CD8-positive, alpha-beta memory T cell (primary cell): ENCODE measurements at regions not wholly inside any gene's neighbourhood (a gene's known extent, or its start where the extent isn't known, plus 50 kb on each side); places are given as distances from the start of the nearest gene placed in this dataset.
"Not testable (repeated sequence)": the region's sequence is repeated elsewhere in the genome, so short reads cannot be mapped to it uniquely, and the experiment has no call there.

ENCODE experiments used
- CTCF ChIA-PET: fragments of 350-600 bp; sonication (Branson Sonifier 250); formaldehyde crosslinking; loops from one replicate; lab custom pipeline; 2021; ENCODE audit warnings: antibody characterized with exemption; lab: Charles Lee
- POLR2A ChIA-PET: fragments of 350-600 bp; sonication (Branson Sonifier 250); formaldehyde crosslinking; loops from one replicate; lab custom pipeline; 2021; ENCODE audit warnings: antibody characterized with exemption; lab: Charles Lee
- DNase-seq, 5 donors: peaks; one replicate each; pipeline versions ENCODE4 v3.0.0 to v3.0.0-alpha.2; 2020 to 2022; ENCODE audit warnings: mixed read lengths in 1 of 5
- H3K27ac ChIP-seq: one replicate; pipeline ENCODE4 v1.7.0; 2013; ENCODE audit warnings: low read depth, mild to moderate bottlenecking, low read length, moderate library complexity
- H3K27me3 ChIP-seq: 2 replicates; pipeline ENCODE4 v1.7.0; 2013; ENCODE audit warnings: low read length, mild to moderate bottlenecking; ENCODE audit not compliant: insufficient read depth, poor library complexity, severe bottlenecking
- H3K36me3 ChIP-seq: 2 replicates; pipeline ENCODE4 v1.7.0; 2013; ENCODE audit warnings: mild to moderate bottlenecking, low read length, moderate library complexity; ENCODE audit not compliant: insufficient read depth
- H3K4me1 ChIP-seq: 2 replicates; pipeline ENCODE4 v1.7.0; 2013; ENCODE audit warnings: mild to moderate bottlenecking, low read length, moderate library complexity; ENCODE audit not compliant: insufficient read depth
- H3K4me3 ChIP-seq: 2 replicates; pipeline ENCODE4 v1.7.0; 2013; ENCODE audit warnings: mild to moderate bottlenecking, low read length
- H3K9me3 ChIP-seq: 2 replicates; pipeline ENCODE4 v1.7.0; 2013; ENCODE audit warnings: mild to moderate bottlenecking, low read length
- H3K27ac Mint-ChIP-seq, 8 donors: one replicate each; pipeline ENCODE4 v1.8.0; 2020 to 2021; ENCODE audit warnings: mixed read lengths in 8 of 8, mild to moderate bottlenecking in 6 of 8, inconsistent platforms in 3 of 8, moderate library complexity in 3 of 8
- H3K27me3 Mint-ChIP-seq, 2 donors: one replicate each; pipeline ENCODE4 v1.8.0; 2020 to 2021; ENCODE audit warnings: mixed read lengths in 2 of 2, mild to moderate bottlenecking in 1 of 2, moderate library complexity in 1 of 2
- H3K36me3 Mint-ChIP-seq, 3 donors: one replicate each; pipeline ENCODE4 v1.8.0; 2020 to 2021; ENCODE audit warnings: mixed read lengths in 3 of 3, inconsistent platforms in 1 of 3, mild to moderate bottlenecking in 1 of 3
- H3K4me1 Mint-ChIP-seq, 3 donors: one replicate each; pipeline ENCODE4 v1.8.0; 2020 to 2021; ENCODE audit warnings: mixed read lengths in 3 of 3, inconsistent platforms in 1 of 3, mild to moderate bottlenecking in 1 of 3
- H3K4me3 Mint-ChIP-seq, 7 donors: one replicate each; pipeline ENCODE4 v1.8.0; 2020 to 2021; ENCODE audit warnings: mixed read lengths in 7 of 7, mild to moderate bottlenecking in 6 of 7, moderate library complexity in 4 of 7, inconsistent platforms in 2 of 7
- H3K9me3 Mint-ChIP-seq, 5 donors: one replicate each; pipeline ENCODE4 v1.8.0; 2020 to 2022; ENCODE audit warnings: mixed read lengths in 5 of 5, mild to moderate bottlenecking in 3 of 5, moderate library complexity in 2 of 5, inconsistent platforms in 1 of 5

- Mint-ChIP-seq H3K9me3 (peaks cover 1 to 18% (median 8%) of the 10 kb centered on the region in 5 donors), H3K4me3 (no peak overlapping the region), H3K36me3 (peaks cover 0 to 3% (median 0%) of the 10 kb centered on the region in 3 donors), H3K27ac (no peak overlapping the region), H3K4me1 (no peaks in the 10 kb centered on the region), H3K27me3 (no peaks in the 10 kb centered on the region)
- Histone ChIP-seq H3K36me3 (no peaks in the 10 kb centered on the region), H3K4me1 (no peaks in the 10 kb centered on the region), H3K27me3 (no peaks in the 10 kb centered on the region), H3K27ac (no peak overlapping the region), H3K4me3 (no peak overlapping the region), H3K9me3 (no peaks in the 10 kb centered on the region)
- no peak for DNase-seq
- CTCF ChIA-PET, result no interaction called here
- POLR2A ChIA-PET, result no interaction called here
Measured at GRCh38 chr13:88257706-88258105, 586.5 kb downstream of the SLITRK5 start.

GRCh38 chr13:88263808-88264207 is 592.6 kb downstream of the SLITRK5 start:
- Mint-ChIP-seq H3K27ac (no peak overlapping the region), H3K4me3 (no peak overlapping the region), H3K4me1 (no peaks in the 10 kb centered on the region), H3K27me3 (no peaks in the 10 kb centered on the region), H3K36me3 (no peaks in the 10 kb centered on the region), H3K9me3 (peaks cover 3 to 47% (median 5%) of the 10 kb centered on the region in 5 donors)
- no peaks in the 10 kb centered on the region for H3K4me1 ChIP-seq
- POLR2A ChIA-PET, result no interaction called here
- no peak overlapping the region for H3K27ac ChIP-seq
- H3K27me3 ChIP-seq, result no peaks in the 10 kb centered on the region
- no peaks in the 10 kb centered on the region for H3K36me3 ChIP-seq
- no peaks in the 10 kb centered on the region for H3K9me3 ChIP-seq
- CTCF ChIA-PET, result no interaction called here
- no peak for DNase-seq
- H3K4me3 ChIP-seq, result no peak overlapping the region

- ChIA-PET POLR2A (no interaction called here), CTCF (no interaction called here)
- Histone ChIP-seq H3K27me3 (no peaks in the 10 kb centered on the region), H3K4me1 (no peaks in the 10 kb centered on the region), H3K36me3 (no peaks in the 10 kb centered on the region), H3K27ac (no peak overlapping the region), H3K4me3 (no peak overlapping the region), H3K9me3 (no peaks in the 10 kb centered on the region)
- DNase-seq, result no peak
- H3K27me3 Mint-ChIP-seq, result no peaks in the 10 kb centered on the region
- H3K9me3 Mint-ChIP-seq, result peaks cover 3 to 22% (median 19%) of the 10 kb centered on the region in 5 donors
- H3K4me3 Mint-ChIP-seq, result no peak overlapping the region
- peaks cover 0 to 2% (median 0%) of the 10 kb centered on the region in 3 donors for H3K36me3 Mint-ChIP-seq
- no peak overlapping the region for H3K27ac Mint-ChIP-seq
- H3K4me1 Mint-ChIP-seq, result no peaks in the 10 kb centered on the region
Measured at GRCh38 chr13:88281841-88282240, 610.7 kb downstream of the SLITRK5 start.

- Mint-ChIP-seq H3K4me1 (no peaks in the 10 kb centered on the region), H3K9me3 (peaks cover 3 to 26% (median 16%) of the 10 kb centered on the region in 5 donors), H3K27ac (no peak overlapping the region), H3K27me3 (no peaks in the 10 kb centered on the region), H3K36me3 (peaks cover 0 to 2% (median 0%) of the 10 kb centered on the region in 3 donors), H3K4me3 (no peak overlapping the region)
- no peak for DNase-seq
- no peaks in the 10 kb centered on the region for H3K27me3 ChIP-seq
- no peaks in the 10 kb centered on the region for H3K4me1 ChIP-seq
- H3K27ac ChIP-seq, result no peak overlapping the region
- POLR2A ChIA-PET, result no interaction called here
- CTCF ChIA-PET, result no interaction called here
- no peaks in the 10 kb centered on the region for H3K36me3 ChIP-seq
- no peaks in the 10 kb centered on the region for H3K9me3 ChIP-seq
- no peak overlapping the region for H3K4me3 ChIP-seq
Measured at GRCh38 chr13:88285329-88285728, 614.2 kb downstream of the SLITRK5 start.

GRCh38 chr13:88288326-88288725 is 617.2 kb downstream of the SLITRK5 start:
- H3K36me3 ChIP-seq, result no peaks in the 10 kb centered on the region
- H3K36me3 Mint-ChIP-seq, result no peaks in the 10 kb centered on the region
- H3K4me1 ChIP-seq, result no peaks in the 10 kb centered on the region
- ChIA-PET CTCF (no interaction called here), POLR2A (no interaction called here)
- H3K9me3 ChIP-seq, result no peaks in the 10 kb centered on the region
- no peak overlapping the region for H3K4me3 Mint-ChIP-seq
- no peak overlapping the region for H3K27ac ChIP-seq
- no peak overlapping the region for H3K27ac Mint-ChIP-seq
- H3K27me3 ChIP-seq, result no peaks in the 10 kb centered on the region
- no peaks in the 10 kb centered on the region for H3K27me3 Mint-ChIP-seq
- no peaks in the 10 kb centered on the region for H3K4me1 Mint-ChIP-seq
- no peak for DNase-seq
- peaks cover 1 to 27% (median 13%) of the 10 kb centered on the region in 5 donors for H3K9me3 Mint-ChIP-seq
- H3K4me3 ChIP-seq, result no peak overlapping the region

GRCh38 chr13:88291731-88292130 is 620.6 kb downstream of the SLITRK5 start:
- H3K36me3 ChIP-seq, H3K4me3 ChIP-seq, CTCF ChIA-PET, H3K4me1 ChIP-seq, H3K27ac ChIP-seq, DNase-seq, H3K27me3 Mint-ChIP-seq, POLR2A ChIA-PET, H3K36me3 Mint-ChIP-seq, H3K9me3 ChIP-seq, H3K27ac Mint-ChIP-seq, H3K27me3 ChIP-seq, H3K4me3 Mint-ChIP-seq, H3K4me1 Mint-ChIP-seq: not testable (repeated sequence)
- peaks cover 0 to 23% (median 10%) of the 10 kb centered on the region in 5 donors for H3K9me3 Mint-ChIP-seq

GRCh38 chr13:88294368-88294767 is 623.2 kb downstream of the SLITRK5 start:
- Histone ChIP-seq H3K4me3 (no peak overlapping the region), H3K27ac (no peak overlapping the region), H3K36me3 (no peaks in the 10 kb centered on the region), H3K4me1 (no peaks in the 10 kb centered on the region), H3K9me3 (no peaks in the 10 kb centered on the region), H3K27me3 (no peaks in the 10 kb centered on the region)
- H3K9me3 Mint-ChIP-seq, result peaks cover 0 to 16% (median 8%) of the 10 kb centered on the region in 5 donors
- H3K27me3 Mint-ChIP-seq, result no peaks in the 10 kb centered on the region
- H3K4me1 Mint-ChIP-seq, result no peaks in the 10 kb centered on the region
- POLR2A ChIA-PET, result no interaction called here
- no peak overlapping the region for H3K27ac Mint-ChIP-seq
- no peak overlapping the region for H3K4me3 Mint-ChIP-seq
- no peaks in the 10 kb centered on the region for H3K36me3 Mint-ChIP-seq
- no peak for DNase-seq
- CTCF ChIA-PET, result no interaction called here

GRCh38 chr13:88303157-88303556 is 632.0 kb downstream of the SLITRK5 start:
- Mint-ChIP-seq H3K27me3 (no peaks in the 10 kb centered on the region), H3K4me1 (no peaks in the 10 kb centered on the region), H3K9me3 (peaks cover 2 to 13% (median 6%) of the 10 kb centered on the region in 5 donors), H3K27ac (no peak overlapping the region), H3K36me3 (peaks cover 0 to 4% (median 0%) of the 10 kb centered on the region in 3 donors), H3K4me3 (no peak overlapping the region)
- H3K27me3 ChIP-seq, result no peaks in the 10 kb centered on the region
- no peak overlapping the region for H3K27ac ChIP-seq
- CTCF ChIA-PET, result no interaction called here
- no peak overlapping the region for H3K4me3 ChIP-seq
- POLR2A ChIA-PET, result no interaction called here
- H3K9me3 ChIP-seq, result no peaks in the 10 kb centered on the region
- DNase-seq, result no peak
- H3K36me3 ChIP-seq, result no peaks in the 10 kb centered on the region
- H3K4me1 ChIP-seq, result no peaks in the 10 kb centered on the region

- Mint-ChIP-seq H3K9me3 (peaks cover 2 to 13% (median 6%) of the 10 kb centered on the region in 5 donors), H3K4me3 (no peak overlapping the region), H3K36me3 (peaks cover 0 to 4% (median 0%) of the 10 kb centered on the region in 3 donors), H3K4me1 (no peaks in the 10 kb centered on the region), H3K27me3 (no peaks in the 10 kb centered on the region), H3K27ac (no peak overlapping the region)
- no peak overlapping the region for H3K4me3 ChIP-seq
- H3K27me3 ChIP-seq, result no peaks in the 10 kb centered on the region
- no peaks in the 10 kb centered on the region for H3K36me3 ChIP-seq
- ChIA-PET POLR2A (no interaction called here), CTCF (no interaction called here)
- no peaks in the 10 kb centered on the region for H3K4me1 ChIP-seq
- no peak overlapping the region for H3K27ac ChIP-seq
- no peaks in the 10 kb centered on the region for H3K9me3 ChIP-seq
- no peak for DNase-seq
Measured at GRCh38 chr13:88303605-88304004, 632.4 kb downstream of the SLITRK5 start.
